Esophagus squamous epithelium (tissue), 5 donors: ENCODE measurements at regions not wholly inside any gene's neighbourhood (a gene's known extent, or its start where the extent isn't known, plus 50 kb on each side); places are given as distances from the start of the nearest gene placed in this dataset.

Experiments
- DNase-seq: peaks from one replicate; lab custom pipeline; 2025; lab: John Stamatoyannopoulos, UW
- H3K27ac ChIP-seq, 4 donors: fragments of 200-600 bp; sonication (generic); one replicate each; pipeline ENCODE4 v1.5.1; 2016 to 2019; ENCODE audit warnings: mild to moderate bottlenecking in 1 of 4
- H3K27me3 ChIP-seq, 4 donors: fragments of 200-600 bp; sonication (generic); 1 replicate in 3 of 4; 2 replicates in 1 of 4; pipeline versions ENCODE4 v1.5.1 to v1.6.0; 2017 to 2021; ENCODE audit warnings: antibody characterized with exemption in 1 of 4
- H3K36me3 ChIP-seq, 3 donors: fragments of 200-600 bp; sonication (generic); one replicate each; pipeline ENCODE4 v1.5.1; 2016 to 2019
- H3K4me1 ChIP-seq, 3 donors: fragments of 200-600 bp; sonication (generic); one replicate each; pipeline ENCODE4 v1.5.1; 2017 to 2019
- H3K4me3 ChIP-seq, 4 donors: fragments of 200-600 bp; sonication (generic); 1 replicate in 3 of 4; 2 replicates in 1 of 4; pipeline ENCODE4 v1.5.1; 2016 to 2019; ENCODE audit warnings: mild to moderate bottlenecking in 2 of 4, moderate library complexity in 1 of 4
- H3K9me3 ChIP-seq, 3 donors: fragments of 200-600 bp; sonication (generic); one replicate each; pipeline ENCODE4 v1.5.1; 2016 to 2019
- CTCF ChIP-seq, 6 experiments: fragments of 450-650 bp in 4 of 6; fragments of 200-600 bp in 2 of 6; sonication (generic) in 2 of 6; IDR thresholded peaks; one replicate each; pipeline ENCODE4 v1.5.1; 2016 to 2019; ENCODE audit warnings: antibody characterized with exemption in 6 of 6, mild to moderate bottlenecking in 4 of 6, moderate library complexity in 4 of 6
- POLR2A ChIP-seq, 4 donors: fragments of 450-650 bp; IDR thresholded peaks; one replicate each; pipeline ENCODE4 v1.6.1; 2017; ENCODE audit warnings: antibody characterized with exemption in 4 of 4, mild to moderate bottlenecking in 4 of 4, moderate library complexity in 3 of 4
- WGBS, 2 donors: methylation state at CpG; one replicate each; pipeline ENCODE4 v1.1.5; 2018; 5-methylcytosine and 5-hydroxymethylcytosine counted together
- intact Hi-C: fragments of 100-400 bp; cut with DNase I; formaldehyde crosslinking; loops from one replicate; pipeline ENCODE4 v1.15.0; 2022
- donor health status: DM: yes; HTN: yes; CAD: no.

- 74 to 79% methylated on average over 12 of the region's 12 CpGs for WGBS, 2 donors
- H3K27me3 ChIP-seq = no peaks in the 10 kb centered on the region
- no peak overlapping the region for H3K27ac ChIP-seq
- intact Hi-C loops = no loop called here
- peaks cover 0 to 5% (median 5%) of the 10 kb centered on the region in 3 donors for H3K9me3 ChIP-seq
- no peak overlapping the region for H3K4me3 ChIP-seq
- TF ChIP-seq CTCF (IDR thresholded peaks at IDR 0.05) (no peak), POLR2A (IDR thresholded peaks at IDR 0.05) (no peak)
- no peaks in the 10 kb centered on the region for H3K36me3 ChIP-seq
- no peak for DNase-seq
- peaks cover 0 to 3% (median 0%) of the 10 kb centered on the region in 3 donors for H3K4me1 ChIP-seq
Measured at GRCh38 chr2:200168641-200169555, 137.6 kb upstream of the SPATS2L start.

- Histone ChIP-seq H3K4me3 (no peak overlapping the region), H3K9me3 (peaks cover 0 to 5% (median 5%) of the 10 kb centered on the region in 3 donors), H3K27me3 (no peaks in the 10 kb centered on the region), H3K36me3 (no peaks in the 10 kb centered on the region), H3K4me1 (no peaks in the 10 kb centered on the region), H3K27ac (no peak overlapping the region)
- DNase-seq = no peak
- intact Hi-C loops = no loop called here
- TF ChIP-seq POLR2A (IDR thresholded peaks at IDR 0.05) (no peak), CTCF (IDR thresholded peaks at IDR 0.05) (no peak)
- 75 to 76% methylated on average over 2 of the region's 2 CpGs for WGBS, 2 donors
Measured at GRCh38 chr2:200170221-200170620, 136.3 kb upstream of the SPATS2L start.

GRCh38 chr2:200171731-200172482 is 134.6 kb upstream of the SPATS2L start:
- 68 to 71% methylated on average over 4 of the region's 4 CpGs for WGBS, 2 donors
- Histone ChIP-seq H3K4me1 (no peaks in the 10 kb centered on the region), H3K4me3 (no peak overlapping the region), H3K27me3 (no peaks in the 10 kb centered on the region), H3K27ac (no peak overlapping the region), H3K9me3 (no peaks in the 10 kb centered on the region), H3K36me3 (no peaks in the 10 kb centered on the region)
- intact Hi-C loops = no loop called here
- no peak for DNase-seq
- no peak for TF ChIP-seq POLR2A (IDR thresholded peaks at IDR 0.05)
- no peak for TF ChIP-seq CTCF (IDR thresholded peaks at IDR 0.05)

GRCh38 chr2:200172521-200172920 is 134.0 kb upstream of the SPATS2L start:
- 92 to 94% methylated on average over 1 of the region's 1 CpG for WGBS, 2 donors
- no peaks in the 10 kb centered on the region for H3K36me3 ChIP-seq
- no peaks in the 10 kb centered on the region for H3K9me3 ChIP-seq
- H3K27me3 ChIP-seq = no peaks in the 10 kb centered on the region
- TF ChIP-seq CTCF (IDR thresholded peaks at IDR 0.05) (no peak), POLR2A (IDR thresholded peaks at IDR 0.05) (no peak)
- intact Hi-C loops = no loop called here
- no peak overlapping the region for H3K27ac ChIP-seq
- DNase-seq = no peak
- no peak overlapping the region for H3K4me3 ChIP-seq
- no peaks in the 10 kb centered on the region for H3K4me1 ChIP-seq
